HG02981 (cell line): ENCODE measurements at regions not wholly inside any gene's neighbourhood (a gene's known extent, or its start where the extent isn't known, plus 50 kb on each side); places are given as distances from the start of the nearest gene placed in this dataset.

Experiments used
- ATAC-seq: cut with Tn5 transposase; IDR thresholded peaks from one replicate; pipeline ENCODE4 v1.9.1; 2021; ENCODE audit warnings: mild to moderate bottlenecking, moderate library complexity; ENCODE audit not compliant: unreplicated experiment

DNA sequence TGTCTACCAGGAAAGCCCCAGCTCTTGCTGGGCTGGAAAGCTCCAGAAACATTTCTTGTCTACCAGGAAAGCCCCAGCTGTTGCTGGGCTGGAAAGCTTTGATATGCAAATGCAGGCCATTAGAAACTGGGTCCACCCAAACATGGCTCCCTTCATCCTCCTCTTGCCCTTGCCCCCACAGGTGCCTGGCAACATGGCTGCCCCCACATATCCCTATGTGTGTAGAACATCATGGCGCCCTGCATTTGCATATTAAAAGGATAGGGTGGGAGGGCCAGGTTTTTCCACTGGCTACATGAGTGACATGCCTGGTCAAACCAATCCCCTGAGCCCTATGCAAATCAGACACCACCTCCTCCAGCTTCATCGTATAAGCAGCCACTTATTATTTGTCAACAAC is 455.4 kb upstream of the ARGLU1 start:
- ATAC-seq: no peak

DNA sequence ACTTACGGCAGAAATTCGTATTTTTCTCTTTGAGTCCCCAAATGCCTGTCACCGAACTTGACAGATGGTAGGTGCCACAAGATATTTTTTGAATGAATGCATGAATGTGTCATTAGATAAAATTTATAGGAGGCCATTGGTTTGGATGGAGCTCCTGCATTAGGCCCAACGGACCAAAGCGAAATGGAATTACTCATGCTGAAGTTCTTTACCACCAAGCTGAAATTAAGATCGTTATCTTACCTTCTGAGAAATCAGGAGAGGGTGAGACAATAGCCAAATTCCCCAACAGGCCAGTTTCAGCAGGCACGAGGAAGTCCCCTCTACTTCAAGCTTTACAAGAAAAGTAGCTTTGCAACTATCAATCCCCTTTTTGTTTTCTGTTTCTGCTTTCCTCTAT is 452.5 kb upstream of the ARGLU1 start:
- no peak for ATAC-seq

DNA sequence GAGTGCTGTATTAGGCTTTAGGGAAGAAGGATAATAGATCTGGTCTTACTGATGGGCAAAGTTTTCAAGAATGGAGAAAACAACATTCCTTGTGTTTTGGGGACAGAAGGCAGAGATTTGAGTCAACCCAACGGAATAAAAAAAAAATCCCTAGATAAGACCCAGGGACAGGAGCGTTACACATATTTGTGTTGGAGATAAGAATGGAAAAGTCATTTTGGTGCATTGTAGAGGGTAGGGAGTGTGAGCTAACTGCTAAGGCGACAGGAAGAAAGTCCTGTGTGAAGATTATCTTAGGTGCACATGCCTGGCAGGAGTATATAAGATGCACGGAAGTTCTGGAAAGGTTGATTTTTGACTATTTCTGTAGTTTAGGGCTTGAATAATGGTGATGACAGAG is 450.3 kb upstream of the ARGLU1 start:
- no peak for ATAC-seq

DNA sequence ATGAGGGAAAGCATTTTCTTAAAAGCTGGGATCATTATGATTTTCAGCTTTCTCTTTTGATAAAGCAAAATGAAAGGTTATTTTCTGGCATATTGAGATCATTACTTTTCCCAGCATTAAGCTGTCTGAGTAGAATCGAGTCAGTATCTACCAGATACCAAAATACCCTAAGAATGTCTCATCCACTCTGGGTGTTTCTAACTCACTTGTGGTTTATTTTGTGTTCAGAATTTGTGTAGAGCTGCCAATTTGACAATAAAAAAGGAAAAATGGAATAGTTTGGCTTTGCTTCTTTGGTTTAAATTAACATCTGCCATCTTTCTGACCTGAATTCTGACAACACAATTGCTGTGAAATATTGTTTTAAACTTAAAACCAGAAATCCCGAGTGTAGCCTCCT is 438.7 kb upstream of the ARGLU1 start:
- no peak for ATAC-seq

DNA sequence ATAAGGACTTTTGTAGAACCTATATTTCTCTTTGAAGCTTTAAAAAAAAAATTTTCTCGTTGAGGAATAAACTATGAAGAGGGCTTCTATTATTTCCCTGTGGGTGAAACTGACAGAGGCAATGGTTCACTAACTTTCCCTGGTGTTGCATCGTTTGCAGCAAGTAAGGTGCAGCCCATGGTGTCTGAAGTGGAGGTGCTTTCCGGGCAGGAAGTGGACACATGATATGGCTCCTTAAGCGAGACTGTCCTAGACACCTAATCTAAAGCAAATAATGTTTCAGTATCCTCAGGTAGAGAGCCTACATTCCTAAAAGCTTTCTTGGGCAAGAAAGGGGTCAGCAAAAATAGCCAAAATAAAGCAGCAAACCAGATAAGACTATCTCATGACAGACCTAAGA is 437.6 kb upstream of the ARGLU1 start:
- no peak for ATAC-seq

DNA sequence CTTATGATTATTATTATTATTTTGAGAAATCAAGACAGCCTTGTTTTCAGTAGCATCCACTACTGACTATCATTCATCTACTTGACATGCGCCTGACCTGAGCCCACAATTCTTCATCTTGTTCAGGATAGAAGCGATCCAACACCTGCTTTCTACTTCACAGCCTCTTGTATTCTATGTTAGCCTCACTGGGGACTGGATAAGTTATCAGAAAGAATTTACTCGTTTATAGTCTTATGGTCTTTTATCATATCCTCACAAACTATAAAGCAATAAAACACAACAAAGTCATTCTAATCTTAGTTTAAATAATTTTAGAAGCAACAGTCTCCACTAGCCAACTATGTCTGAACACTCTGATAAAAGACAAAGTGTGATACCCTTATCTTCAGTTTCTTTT is 436.0 kb upstream of the ARGLU1 start:
- no peak for ATAC-seq

DNA sequence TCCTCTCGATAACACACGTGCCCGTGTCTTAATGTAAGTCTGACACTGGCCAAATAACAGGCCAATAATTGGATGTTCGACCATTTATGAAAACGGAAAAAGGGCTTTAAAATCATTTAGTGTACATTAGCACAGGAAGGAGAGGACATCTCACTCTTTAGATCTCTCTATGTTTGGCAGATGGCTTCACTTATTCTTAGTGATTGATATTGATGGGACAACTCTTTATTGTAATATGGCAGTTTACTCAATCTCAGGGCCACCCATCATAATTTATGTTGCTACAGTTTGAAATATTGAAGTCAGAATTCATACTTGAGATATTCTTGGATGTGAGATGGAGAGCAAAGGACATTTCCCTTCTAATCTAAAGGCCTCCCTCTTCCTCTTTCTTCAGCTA is 430.7 kb upstream of the ARGLU1 start:
- no peak for ATAC-seq

DNA sequence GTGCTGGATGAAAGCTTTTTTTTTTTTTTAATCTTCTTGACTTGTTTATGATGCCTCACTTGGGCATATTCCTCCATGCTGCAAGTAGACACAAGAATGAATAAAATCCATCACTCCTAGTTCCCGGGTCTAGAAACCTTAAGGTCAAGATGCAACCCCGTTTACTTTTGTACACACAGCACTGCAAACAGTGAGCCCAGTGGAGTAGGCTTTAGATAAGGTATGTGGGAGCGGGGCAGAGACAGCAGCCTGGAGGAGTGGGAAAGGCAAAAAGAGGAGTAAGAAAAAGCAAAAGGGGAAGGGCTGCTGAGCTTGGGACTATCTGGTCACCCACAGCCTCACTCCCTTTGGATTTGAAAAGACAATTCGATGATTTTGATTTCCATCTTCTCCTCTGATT is 429.8 kb upstream of the ARGLU1 start:
- ATAC-seq: no peak

DNA sequence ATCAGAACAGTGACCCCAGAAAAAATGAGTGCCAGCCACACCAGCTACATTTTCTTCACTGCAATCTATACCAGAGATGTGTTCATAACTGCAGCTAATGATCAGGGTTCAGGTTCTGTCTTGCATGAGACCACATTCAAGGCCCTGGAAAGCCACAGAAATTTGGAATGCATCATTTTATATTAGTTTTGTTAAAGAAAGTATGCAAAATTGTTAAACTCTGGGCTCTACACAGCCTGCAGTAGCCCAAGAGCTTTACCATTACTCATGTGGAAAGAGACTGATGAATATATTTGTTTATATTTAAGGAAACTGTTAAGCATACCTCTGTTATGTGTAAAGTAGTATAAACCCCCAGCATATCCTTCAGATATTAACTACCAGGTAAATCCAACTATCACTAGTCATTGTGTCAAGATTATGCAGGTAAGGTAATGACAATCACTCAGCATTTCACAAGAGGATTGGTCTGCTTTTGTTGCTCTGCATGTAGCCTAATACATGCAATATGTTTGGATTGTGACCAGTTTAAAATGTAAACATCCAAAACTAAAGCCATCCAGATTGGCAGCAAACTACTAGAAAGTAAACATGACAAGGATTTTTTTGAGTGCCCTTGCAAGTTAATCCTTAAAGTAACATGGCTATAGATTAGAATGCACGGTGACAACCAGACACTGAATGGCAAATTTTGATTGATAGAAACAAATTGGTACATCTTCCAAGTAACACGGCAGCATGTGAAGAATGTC is 429.1 kb upstream of the ARGLU1 start:
- ATAC-seq: no peak

DNA sequence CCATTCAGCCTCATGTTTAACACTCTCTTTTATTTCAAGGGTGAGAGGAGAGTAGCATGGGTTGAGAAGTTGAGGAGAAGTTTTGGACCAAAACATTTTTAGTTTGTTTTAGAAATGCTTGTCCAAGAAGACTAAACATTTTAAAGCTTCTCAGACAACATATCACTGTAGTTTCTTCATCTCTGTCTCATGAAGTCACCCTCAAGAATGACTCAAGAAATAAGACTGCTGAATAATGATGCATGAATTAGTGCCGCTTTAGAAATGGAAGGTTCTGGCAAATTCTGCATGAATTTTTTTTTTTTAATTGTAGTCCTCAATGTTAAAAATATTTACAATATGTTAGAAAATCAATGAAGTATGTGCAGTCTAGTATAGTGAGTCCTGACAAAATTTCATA is 422.7 kb upstream of the ARGLU1 start:
- no peak for ATAC-seq

DNA sequence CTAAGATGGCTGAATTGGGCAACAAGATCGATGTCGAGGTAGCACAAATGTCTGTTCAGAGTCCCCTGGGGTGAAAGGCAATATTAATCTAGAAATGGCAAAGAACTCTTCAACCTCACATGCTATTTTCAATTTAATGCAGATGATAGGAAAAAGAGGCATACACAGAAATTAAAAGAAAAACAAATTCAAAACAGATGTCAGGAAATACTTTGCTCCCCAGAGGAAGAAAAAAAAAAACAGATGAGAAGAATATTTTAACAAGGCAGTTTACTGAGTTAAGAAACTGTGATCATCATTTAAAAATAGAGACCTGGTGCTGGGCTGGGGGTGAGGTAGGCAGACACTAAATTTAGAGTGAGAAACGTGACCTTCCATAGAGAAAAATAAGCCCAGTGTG is 421.9 kb upstream of the ARGLU1 start:
- ATAC-seq: no peak

DNA sequence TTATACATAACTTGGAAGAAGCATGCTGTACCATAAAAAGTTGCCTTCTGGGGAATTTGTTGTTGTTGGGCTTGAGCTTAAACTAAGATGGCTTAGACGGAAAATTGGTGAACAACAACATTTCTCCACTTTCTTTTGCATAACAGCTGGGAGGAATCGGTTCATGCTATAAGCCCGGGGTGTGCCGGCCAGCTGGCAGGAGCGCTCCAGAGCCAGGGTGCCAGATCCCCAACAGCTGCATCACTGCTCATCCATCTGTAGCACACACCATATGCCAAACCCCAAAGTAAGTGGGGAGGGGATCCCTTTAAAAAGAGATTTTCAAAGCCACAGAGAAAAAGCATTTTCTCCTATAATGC is 419.5 kb upstream of the ARGLU1 start:
- no peak for ATAC-seq

DNA sequence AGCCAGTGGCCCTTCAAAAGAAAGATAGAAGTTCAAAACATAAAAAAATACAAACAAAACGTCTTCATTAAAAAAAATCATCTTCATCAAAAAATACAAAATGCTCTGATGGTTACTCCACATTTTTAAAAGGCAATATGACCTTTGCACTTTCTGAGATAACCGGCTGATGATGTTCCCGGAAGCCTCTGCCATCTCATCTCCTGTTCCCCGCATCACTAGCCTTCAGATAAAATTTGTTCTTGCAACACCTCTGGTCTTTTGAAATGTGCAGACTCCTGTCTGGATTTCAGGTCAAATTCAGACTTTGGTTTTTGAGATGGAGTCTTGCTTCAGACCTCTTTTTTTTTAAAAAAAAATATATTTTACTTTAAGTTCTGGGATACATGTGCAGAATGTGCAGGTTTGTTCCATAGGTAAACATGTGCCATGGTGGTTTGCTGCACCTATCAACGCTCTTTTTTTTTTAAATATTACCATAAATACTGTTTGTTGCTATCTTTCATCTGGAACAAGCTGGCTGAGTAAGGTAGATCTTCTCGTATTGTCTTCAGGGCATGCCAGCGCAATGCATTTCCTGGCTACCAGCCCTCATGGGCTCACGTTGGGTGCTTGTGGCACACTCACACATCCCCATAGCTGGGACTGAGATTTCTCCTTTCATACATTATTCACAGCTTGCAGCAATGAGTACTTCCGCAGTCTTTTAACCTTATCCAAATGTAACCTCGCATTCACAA is 418.9 kb upstream of the ARGLU1 start:
- no peak for ATAC-seq

DNA sequence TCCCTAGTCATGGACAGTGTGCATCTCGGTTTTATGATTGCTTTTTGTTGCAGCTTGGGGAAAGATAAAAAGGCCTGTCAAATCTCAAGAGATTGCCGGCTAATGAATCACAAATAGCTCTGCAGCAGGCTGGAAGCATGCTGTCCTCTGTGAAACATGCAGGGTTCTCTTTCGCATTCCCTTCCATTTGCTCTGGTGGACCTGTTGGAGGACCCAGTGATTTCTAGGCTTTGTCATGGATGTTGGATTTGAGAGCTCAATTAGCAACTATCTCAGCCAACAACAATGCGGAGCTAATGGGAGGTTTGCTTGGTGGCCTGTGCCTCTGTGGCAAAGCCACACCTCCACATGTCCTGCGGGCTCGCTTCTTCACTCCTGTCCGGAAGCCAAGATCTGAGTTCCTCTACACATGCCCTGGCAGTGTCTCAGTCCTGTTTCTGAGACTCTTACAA is 418.1 kb upstream of the ARGLU1 start:
- no peak for ATAC-seq

DNA sequence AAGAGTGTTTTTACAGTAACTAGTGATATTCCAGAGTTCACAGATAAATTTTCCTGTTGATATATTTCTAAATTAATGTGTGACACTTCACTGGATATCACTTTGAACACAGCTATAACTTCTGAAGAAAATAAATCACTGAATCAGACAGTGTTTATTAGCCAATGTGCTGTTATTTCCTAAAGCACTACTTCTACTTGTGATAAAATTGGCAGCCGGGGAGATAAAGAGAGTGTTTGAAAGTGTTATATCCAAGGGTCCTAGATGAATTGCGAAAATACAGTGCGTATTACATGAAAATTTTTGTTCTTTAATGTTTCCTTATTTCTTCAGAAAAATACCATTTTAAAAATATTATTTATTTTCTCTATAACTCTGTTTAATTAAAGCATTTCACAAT is 417.5 kb upstream of the ARGLU1 start:
- ATAC-seq: no peak

DNA sequence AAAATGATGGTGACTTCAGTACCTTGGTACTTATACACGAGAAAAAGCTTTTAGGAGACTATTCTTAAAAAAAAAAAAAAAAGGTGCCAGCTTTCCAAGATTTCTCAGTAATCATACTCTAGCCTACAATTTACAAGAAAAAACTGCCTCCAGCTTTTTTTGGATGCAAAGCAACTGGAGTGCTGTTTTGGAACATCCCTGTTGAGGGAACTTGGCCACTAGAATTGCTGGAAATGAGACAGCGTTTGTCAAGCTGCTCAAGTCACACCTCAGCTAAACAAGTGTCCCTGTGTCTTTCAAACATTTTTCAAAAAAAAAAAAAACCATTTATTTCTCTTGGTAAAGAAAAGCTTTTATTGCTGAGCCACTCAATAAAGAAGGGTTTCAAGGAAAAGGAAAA is 413.1 kb upstream of the ARGLU1 start:
- no peak for ATAC-seq

DNA sequence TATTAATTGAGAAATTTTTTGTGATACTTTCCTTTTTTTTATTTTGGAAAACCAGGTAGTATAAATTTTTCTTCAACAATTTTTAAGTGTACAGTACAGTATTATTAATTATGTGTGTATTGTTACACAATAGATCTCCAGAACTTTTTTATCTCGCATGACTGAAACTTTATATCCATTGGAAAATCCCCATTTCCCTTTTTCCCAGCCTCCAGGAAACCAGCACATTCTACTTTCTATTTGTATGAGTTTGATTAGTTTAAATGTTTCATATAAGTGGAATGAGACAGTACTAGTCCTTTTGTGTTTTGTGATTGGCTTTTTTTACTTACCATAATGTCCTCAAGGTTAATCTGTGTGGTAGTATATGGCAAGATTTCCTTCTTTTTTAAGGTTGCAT is 399.5 kb upstream of the ARGLU1 start:
- ATAC-seq: no peak

DNA sequence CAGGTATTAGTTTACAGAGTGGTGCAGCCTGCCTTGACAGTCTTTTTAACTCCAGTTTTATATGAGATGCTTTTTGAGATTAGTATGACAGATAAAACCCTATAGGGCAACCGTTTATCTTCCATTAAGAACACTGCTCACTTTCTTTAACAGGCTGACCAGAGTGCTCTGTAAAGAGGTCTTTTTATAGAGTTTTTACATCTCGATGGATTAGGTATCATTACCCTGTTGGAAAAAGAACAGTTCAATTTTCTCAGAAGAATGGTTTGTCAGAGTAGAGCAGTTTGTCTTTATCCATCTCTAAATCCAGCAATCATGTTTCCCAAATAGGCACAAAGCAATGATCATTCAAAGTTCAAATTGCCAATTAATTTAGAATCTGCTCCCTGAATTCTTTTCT is 395.2 kb upstream of the ARGLU1 start:
- ATAC-seq: no peak

DNA sequence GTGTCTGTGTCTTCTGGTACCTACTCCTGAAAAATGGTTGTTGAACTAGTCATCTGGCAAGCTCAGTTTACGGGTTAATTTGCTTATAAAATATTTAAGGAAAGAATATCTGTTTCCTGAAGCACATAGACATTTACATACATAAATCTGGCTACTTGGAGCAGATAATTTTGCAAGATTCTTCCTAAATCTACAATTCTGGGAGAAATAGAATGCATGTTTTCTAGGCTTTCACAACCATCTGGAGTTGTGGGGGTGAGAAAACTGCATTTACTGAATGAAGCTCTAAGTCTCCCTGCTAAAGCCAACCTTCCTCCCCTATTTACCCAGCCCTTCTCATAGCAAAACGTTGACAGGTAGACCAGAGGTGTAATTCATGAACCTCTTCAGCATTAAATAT is 393.7 kb upstream of the ARGLU1 start:
- ATAC-seq: no peak

DNA sequence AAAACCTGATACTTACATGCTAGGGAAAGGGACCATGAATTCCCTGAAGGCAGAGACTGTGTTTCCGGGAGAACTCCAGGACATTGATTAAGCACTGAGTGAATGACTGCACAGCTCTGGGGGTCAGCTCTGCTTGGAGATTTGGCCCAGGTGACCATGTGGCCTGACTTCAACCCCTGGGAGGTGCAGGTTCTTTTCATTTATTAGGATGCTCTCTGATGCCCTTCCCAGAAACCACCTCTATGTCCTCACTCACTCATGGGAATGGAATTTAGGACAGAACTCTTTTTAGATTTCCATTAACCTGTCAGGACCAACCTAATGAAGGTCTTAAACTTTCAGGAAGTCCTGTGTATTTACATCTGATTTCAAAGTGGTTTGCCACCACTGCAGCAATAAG is 393.3 kb upstream of the ARGLU1 start:
- no peak for ATAC-seq

DNA sequence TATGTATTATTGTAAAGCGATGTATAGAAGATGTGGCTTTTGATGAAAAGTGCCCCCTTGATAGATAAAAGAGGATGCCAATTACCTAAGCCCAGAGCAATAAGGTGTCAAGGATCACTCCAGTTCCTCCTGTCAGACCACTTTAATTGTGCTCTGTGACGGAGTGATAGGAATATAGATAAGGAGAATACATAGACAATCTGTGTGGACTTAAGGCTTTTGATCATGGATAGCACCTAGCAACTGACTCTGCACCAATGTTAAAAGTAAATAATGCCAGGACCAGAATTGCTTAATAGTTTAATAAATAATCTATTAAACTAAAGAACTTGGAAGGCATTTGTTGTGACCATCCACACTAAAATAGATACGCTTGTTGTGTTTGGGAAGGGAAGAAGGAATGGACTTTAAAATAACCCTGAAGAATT is 390.7 kb upstream of the ARGLU1 start:
- ATAC-seq: no peak

DNA sequence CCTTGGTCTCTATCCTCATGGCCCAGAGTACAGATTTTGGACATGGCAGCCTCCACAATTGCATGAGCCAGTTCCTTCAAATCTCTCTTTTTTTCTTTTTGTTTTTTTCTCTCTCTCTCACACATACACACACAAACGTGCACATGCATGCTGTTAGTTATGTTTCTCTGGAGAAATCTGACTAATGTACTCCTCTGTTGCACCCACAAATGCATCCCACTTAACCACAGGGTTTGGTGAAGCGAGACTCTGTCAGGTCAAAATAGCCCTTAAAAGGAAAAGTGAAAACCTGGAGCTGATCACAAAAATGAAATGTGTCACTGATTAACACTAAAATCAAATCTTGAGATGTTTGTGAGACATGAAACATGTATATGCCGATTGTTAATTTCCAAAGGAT is 374.6 kb upstream of the ARGLU1 start:
- peak; percentile 60 for ATAC-seq

DNA sequence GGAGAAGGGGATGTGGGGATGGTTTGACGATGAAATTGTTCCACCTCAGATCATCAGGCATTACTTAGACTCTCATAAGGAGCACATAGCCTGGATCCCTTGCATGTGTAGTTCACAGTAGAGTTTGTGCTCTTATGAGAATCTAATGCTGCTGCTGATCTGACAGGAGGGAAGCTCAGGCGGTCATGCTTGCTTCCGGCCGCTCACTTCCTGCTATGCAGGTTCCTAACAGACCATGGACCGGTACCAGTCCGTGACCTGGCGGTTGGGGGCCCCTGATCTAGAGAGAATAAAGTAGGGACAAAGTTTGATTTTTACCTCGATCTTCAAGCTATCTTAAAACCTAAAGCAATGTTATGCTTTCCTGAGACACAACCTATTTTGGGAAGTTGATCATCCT is 373.8 kb upstream of the ARGLU1 start:
- no peak for ATAC-seq
